BLaER1 (cell line): ENCODE measurements at regions not wholly inside any gene's neighbourhood (a gene's known extent, or its start where the extent isn't known, plus 50 kb on each side); places are given as distances from the start of the nearest gene placed in this dataset.
A peak's percentile ranks its signal among the peaks of the same experiment; 100 is the strongest.

ENCODE experiments used
- H3K27ac ChIP-seq: shearing (Covaris generic); formaldehyde crosslinking; 2 replicates; pipeline ENCODE4 v1.8.1; 2022
- H3K27me3 ChIP-seq: shearing (Covaris generic); formaldehyde crosslinking; 2 replicates; pipeline ENCODE4 v1.8.1; 2022
- H3K36me3 ChIP-seq: shearing (Covaris generic); formaldehyde crosslinking; 2 replicates; pipeline ENCODE4 v1.8.1; 2022
- H3K4me1 ChIP-seq: shearing (Covaris generic); formaldehyde crosslinking; 2 replicates; pipeline ENCODE4 v1.8.1; 2022
- H3K4me2 ChIP-seq: shearing (Covaris generic); formaldehyde crosslinking; 2 replicates; pipeline ENCODE4 v1.8.1; 2022
- H3K4me3 ChIP-seq: shearing (Covaris generic); formaldehyde crosslinking; 2 replicates; pipeline ENCODE4 v1.8.1; 2022
- H3K9ac ChIP-seq: shearing (Covaris generic); formaldehyde crosslinking; 2 replicates; pipeline ENCODE4 v1.8.1; 2022
- H3K9me3 ChIP-seq: shearing (Covaris generic); formaldehyde crosslinking; 2 replicates; pipeline ENCODE4 v1.8.1; 2022
- H4K20me1 ChIP-seq: shearing (Covaris generic); formaldehyde crosslinking; 2 replicates; pipeline ENCODE4 v1.8.1; 2022
- Cebpa-rat ChIP-seq: shearing (Covaris generic); IDR thresholded peaks from 2 replicates; pipeline ENCODE4 v1.8.1; 2022

- no peaks in the 10 kb centered on the region for H4K20me1 ChIP-seq
- no peaks in the 10 kb centered on the region for H3K36me3 ChIP-seq
- peaks cover 67% of the 10 kb centered on the region for H3K4me1 ChIP-seq
- TF ChIP-seq Cebpa-rat: no peak
- no peak overlapping the region for H3K4me3 ChIP-seq
- H3K9me3 ChIP-seq: peaks cover 23% of the 10 kb centered on the region
- no peaks in the 10 kb centered on the region for H3K27me3 ChIP-seq
- H3K9ac ChIP-seq: peak overlapping the region; percentile 67; the same call in 1 of the 2 replicates
- peak overlapping the region; percentile 87 for H3K27ac ChIP-seq
- H3K4me2 ChIP-seq: peak overlapping the region; percentile 93
Measured at GRCh38 chr10:124339119-124340032, 79.3 kb downstream of the OAT start.

- Histone ChIP-seq H3K9ac (no peak overlapping the region), H3K9me3 (peaks cover 30% of the 10 kb centered on the region), H3K4me3 (no peak overlapping the region), H4K20me1 (no peaks in the 10 kb centered on the region), H3K4me2 (peak overlapping the region; percentile 93), H3K4me1 (peaks cover 59% of the 10 kb centered on the region), H3K36me3 (no peaks in the 10 kb centered on the region), H3K27ac (no peak overlapping the region), H3K27me3 (no peaks in the 10 kb centered on the region)
- TF ChIP-seq Cebpa-rat: no peak
Measured at GRCh38 chr10:124338276-124338925, 80.3 kb downstream of the OAT start.

GRCh38 chr10:124336186-124336585, 82.5 kb downstream of the OAT start:
- Histone ChIP-seq H3K4me1 (peaks cover 37% of the 10 kb centered on the region), H3K9ac (no peak overlapping the region), H4K20me1 (no peaks in the 10 kb centered on the region), H3K4me2 (no peak overlapping the region), H3K27me3 (no peaks in the 10 kb centered on the region), H3K27ac (no peak overlapping the region), H3K36me3 (no peaks in the 10 kb centered on the region), H3K4me3 (no peak overlapping the region), H3K9me3 (peaks cover 49% of the 10 kb centered on the region)
- no peak for TF ChIP-seq Cebpa-rat

GRCh38 chr10:124333931-124334330, 84.8 kb downstream of the OAT start:
- Histone ChIP-seq H3K4me2 (no peak overlapping the region), H3K36me3 (no peaks in the 10 kb centered on the region), H4K20me1 (no peaks in the 10 kb centered on the region), H3K4me3 (no peak overlapping the region), H3K4me1 (peaks cover 21% of the 10 kb centered on the region), H3K27me3 (no peaks in the 10 kb centered on the region), H3K9me3 (peaks cover 56% of the 10 kb centered on the region), H3K9ac (no peak overlapping the region), H3K27ac (no peak overlapping the region)
- TF ChIP-seq Cebpa-rat: no peak

- no peak for TF ChIP-seq Cebpa-rat
Measured at GRCh38 chr10:124332426-124332825, 86.3 kb downstream of the OAT start.

GRCh38 chr10:124329941-124330340, 88.8 kb downstream of the OAT start:
- Histone ChIP-seq H3K4me3 (no peak overlapping the region), H4K20me1 (no peaks in the 10 kb centered on the region), H3K4me2 (no peak overlapping the region), H3K9ac (no peak overlapping the region), H3K36me3 (no peaks in the 10 kb centered on the region), H3K27ac (no peak overlapping the region), H3K4me1 (peaks cover 6% of the 10 kb centered on the region), H3K27me3 (no peaks in the 10 kb centered on the region), H3K9me3 (peaks cover 38% of the 10 kb centered on the region)
- TF ChIP-seq Cebpa-rat: no peak

More at GRCh38 chr10:124332426-124332825, 86.3 kb downstream of the OAT start:
- H3K36me3 ChIP-seq: no peaks in the 10 kb centered on the region
- H4K20me1 ChIP-seq: no peaks in the 10 kb centered on the region
- H3K4me3 ChIP-seq: no peak overlapping the region
- no peaks in the 10 kb centered on the region for H3K27me3 ChIP-seq
- H3K27ac ChIP-seq: no peak overlapping the region
- peaks cover 56% of the 10 kb centered on the region for H3K9me3 ChIP-seq
- no peak overlapping the region for H3K4me2 ChIP-seq
- no peak overlapping the region for H3K9ac ChIP-seq
- H3K4me1 ChIP-seq: peaks cover 6% of the 10 kb centered on the region

GRCh38 chr10:124329362-124329761, 89.4 kb downstream of the OAT start:
- Histone ChIP-seq H3K4me1 (peaks cover 11% of the 10 kb centered on the region), H3K4me3 (no peak overlapping the region), H4K20me1 (no peaks in the 10 kb centered on the region), H3K9ac (no peak overlapping the region), H3K27ac (no peak overlapping the region), H3K9me3 (peaks cover 32% of the 10 kb centered on the region), H3K4me2 (no peak overlapping the region), H3K27me3 (no peaks in the 10 kb centered on the region), H3K36me3 (no peaks in the 10 kb centered on the region)
- TF ChIP-seq Cebpa-rat: no peak

- Histone ChIP-seq H3K36me3 (no peaks in the 10 kb centered on the region), H3K4me2 (no peak overlapping the region), H3K4me1 (peaks cover 17% of the 10 kb centered on the region), H3K4me3 (no peak overlapping the region), H3K9ac (no peak overlapping the region), H3K27me3 (no peaks in the 10 kb centered on the region), H4K20me1 (no peaks in the 10 kb centered on the region), H3K27ac (no peak overlapping the region), H3K9me3 (peaks cover 25% of the 10 kb centered on the region)
- no peak for TF ChIP-seq Cebpa-rat
Measured at GRCh38 chr10:124328477-124329220, 90.1 kb downstream of the OAT start.

GRCh38 chr10:124325998-124326636, 92.6 kb downstream of the OAT start:
- Histone ChIP-seq H3K27me3 (no peaks in the 10 kb centered on the region), H4K20me1 (no peaks in the 10 kb centered on the region), H3K36me3 (no peaks in the 10 kb centered on the region), H3K9me3 (peaks cover 6% of the 10 kb centered on the region; the same call in 1 of the 2 replicates), H3K4me3 (no peak overlapping the region), H3K9ac (no peak overlapping the region), H3K4me2 (no peak overlapping the region), H3K4me1 (peaks cover 17% of the 10 kb centered on the region), H3K27ac (no peak overlapping the region)
- TF ChIP-seq Cebpa-rat: no peak
